K562 (cell line): ENCODE measurements at regions not wholly inside any gene's neighbourhood (a gene's known extent, or its start where the extent isn't known, plus 50 kb on each side); places are given as distances from the start of the nearest gene placed in this dataset.

ENCODE experiments used
- ATAC-seq: fragments of 200-7000 bp; cut with Tn5 transposase; 3 replicates; pipeline ENCODE4 v1.9.1; 2020; ENCODE audit warnings: moderate library complexity
- BruUV-seq: library from RNA; stranded (reverse); fragments of 400-500 nt; replicated peaks from 2 replicates; lab custom pipeline; 2021; lab: Mats Ljungman, UMichigan
- CTCF ChIA-PET: fragments of 300-600 bp; formaldehyde crosslinking; extraction: SDS; loops from one replicate; lab custom pipeline; 2021; ENCODE audit warnings: low intra/inter-chr PET ratio; lab: Yijun Ruan, JAX
- POLR2A ChIA-PET: fragments of 300-600, 350-650 bp; sonication (Branson Sonifier 250); formaldehyde crosslinking; extraction: SDS; loops from one replicate; lab custom pipeline; 2021; ENCODE audit warnings: antibody characterized with exemption, inconsistent platforms; lab: Yijun Ruan, JAX
- DNase-seq, 4 experiments: peaks; one replicate each; pipeline versions ENCODE4 v3.0.0 to v3.0.0-alpha.2; 2011 to 2018; ENCODE audit warnings: low spot score in 3 of 4, mixed read lengths in 3 of 4; ENCODE audit errors: extremely low read depth in 1 of 4
- FAIRE-seq: peaks from 2 replicates; lab custom pipeline; 2011; peaks lifted over from hg19 to GRCh38; lab: Jason Lieb, UNC
- H2AFZ ChIP-seq: 2 replicates; pipeline ENCODE4 v1.6.0; 2011; ENCODE audit warnings: low read depth, low read length, control low read depth, inconsistent platforms
- H3K27ac ChIP-seq: fragments of 200-600 bp; 3 replicates; pipeline ENCODE4 v1.8.0; 2011; ENCODE audit warnings: low read depth, mild to moderate bottlenecking, control low read depth, inconsistent platforms, low read length, moderate library complexity, mixed read lengths; ENCODE audit errors: extremely low read depth
- H3K27me3 ChIP-seq, 2 experiments: fragments of 300-600 bp in 1 of 2; 2 replicates in 1 of 2; 3 replicates in 1 of 2; pipeline versions ENCODE4 v1.6.0 to v1.8.0; 2011; ENCODE audit warnings: inconsistent platforms in 2 of 2, low read length in 2 of 2, mild to moderate bottlenecking in 1 of 2, mixed read lengths in 1 of 2, moderate library complexity in 1 of 2; ENCODE audit not compliant: control insufficient read depth in 2 of 2, insufficient read depth in 2 of 2
- H3K36me3 ChIP-seq: fragments of 300-600 bp; 3 replicates; pipeline ENCODE4 v1.8.0; 2011; ENCODE audit warnings: mild to moderate bottlenecking, low read length, inconsistent platforms; ENCODE audit not compliant: control insufficient read depth, insufficient read depth
- H3K4me1 ChIP-seq, 2 experiments: fragments of 200-600 bp in 1 of 2; replicated peaks in 1 of 2; 2 replicates in 1 of 2; 3 replicates in 1 of 2; pipeline versions ENCODE4 v1.5.1 to v1.8.0; 2011; ENCODE audit warnings: inconsistent platforms in 2 of 2, low read length in 2 of 2, mild to moderate bottlenecking in 1 of 2, mixed read lengths in 1 of 2, moderate library complexity in 1 of 2; ENCODE audit not compliant: control insufficient read depth in 2 of 2, insufficient read depth in 2 of 2
- H3K4me2 ChIP-seq: 2 replicates; pipeline ENCODE4 v1.6.1; 2011; ENCODE audit warnings: low read length, control low read depth, inconsistent platforms, mixed read lengths; ENCODE audit not compliant: insufficient read depth
- H3K4me3 ChIP-seq: fragments of 200-600 bp; sonication (generic), shearing (Covaris generic); 2 replicates; pipeline ENCODE4 v1.5.1; 2016; ENCODE audit warnings: control low read depth, inconsistent platforms
- H3K79me2 ChIP-seq: fragments of 200-600 bp; 3 replicates; pipeline ENCODE4 v1.8.0; 2011; ENCODE audit warnings: low read length, inconsistent platforms; ENCODE audit not compliant: control insufficient read depth, insufficient read depth
- H3K9ac ChIP-seq, 2 experiments: 2 replicates each; pipeline versions ENCODE4 v1.6.0 to v1.6.1; 2011; ENCODE audit warnings: low read depth in 2 of 2, low read length in 2 of 2, control low read depth in 1 of 2, inconsistent platforms in 1 of 2, mild to moderate bottlenecking in 1 of 2, mixed read lengths in 1 of 2; ENCODE audit not compliant: insufficient read depth in 1 of 2
- H3K9me1 ChIP-seq: one replicate; pipeline ENCODE4 v1.6.0; 2011; ENCODE audit warnings: inconsistent platforms, mild to moderate bottlenecking, low read length, moderate library complexity; ENCODE audit not compliant: control insufficient read depth, insufficient read depth
- H3K9me3 ChIP-seq: replicated peaks from 2 replicates; pipeline ENCODE4 v1.5.1; 2011; ENCODE audit warnings: low read depth, low read length, inconsistent platforms; ENCODE audit not compliant: control insufficient read depth, insufficient read depth
- H4K20me1 ChIP-seq: replicated peaks from 2 replicates; pipeline ENCODE4 v1.6.1; 2011; ENCODE audit warnings: low read length, inconsistent platforms, mixed read lengths; ENCODE audit not compliant: control insufficient read depth, insufficient read depth
- BMI1 ChIP-seq: fragments of 150-350 bp; IDR thresholded peaks from 2 replicates; pipeline ENCODE4 v1.6.1; 2014; ENCODE audit warnings: low read length
- CHD1 ChIP-seq: fragments of 200-600 bp; sonication (generic); IDR thresholded peaks from one replicate; pipeline ENCODE4 v1.6.1; 2012; ENCODE audit warnings: mild to moderate bottlenecking, moderate library complexity, low read length, inconsistent platforms
- CTCF ChIP-seq, 3 experiments: IDR thresholded peaks in 2 of 3; conservative IDR thresholded peaks in 1 of 3; 2 replicates each; pipeline ENCODE4 v1.5.1; 2011 to 2012; ENCODE audit warnings: low read length in 3 of 3, mild to moderate bottlenecking in 3 of 3, control low read depth in 2 of 3, improper control_type of control experiment in 1 of 3, inconsistent platforms in 1 of 3, low read depth in 1 of 3, mixed read lengths in 1 of 3, moderate library complexity in 1 of 3; ENCODE audit not compliant: insufficient read depth in 2 of 3
- ETV5 ChIP-seq: sonication (generic); formaldehyde crosslinking; IDR thresholded peaks from 2 replicates; pipeline ENCODE4 v1.4.0; 2020; ENCODE audit warnings: low read depth, mild to moderate bottlenecking, missing genetic modification reagents
- POLR2AphosphoS2 ChIP-seq: IDR thresholded peaks from 2 replicates; pipeline ENCODE4 v1.6.1; 2012; ENCODE audit warnings: low read length, improper control_type of control experiment
- WGBS: fragments of 100-300 bp; shearing (Covaris generic); methylation state at CpG from one replicate; pipeline ENCODE4 v1.1.6; 2016; ENCODE audit warnings: low coverage, mixed read lengths; ENCODE audit not compliant: insufficient coverage; ENCODE audit errors: missing lambda C conversion rate; 5-methylcytosine and 5-hydroxymethylcytosine counted together
- in situ Hi-C: fragments of 300-500 bp; cut with MboI; formaldehyde crosslinking; loops from 4 replicates; pipeline ENCODE4 v1.15.0; 2018; ENCODE audit warnings: inconsistent platforms, mixed read lengths
- intact Hi-C: fragments of 100-400 bp; cut with micrococcal nuclease; formaldehyde crosslinking; loops from 2 replicates; pipeline ENCODE4 v1.14.2; 2022

- no peak overlapping the region for H3K4me3 ChIP-seq
- DNase-seq (no peak), FAIRE-seq (no peak), ATAC-seq (no peak)
- POLR2A ChIA-PET = no interaction called here
- no peaks in the 10 kb centered on the region for H3K9me3 ChIP-seq
- H2AFZ ChIP-seq = no peak overlapping the region
- no peaks in the 10 kb centered on the region for H3K79me2 ChIP-seq
- no TSS peak for BruUV-seq
- H3K4me1 ChIP-seq = no peaks in the 10 kb centered on the region
- intact Hi-C loops (no loop called here), in situ Hi-C loops (no loop called here)
- CTCF ChIA-PET = no interaction called here
- H3K9ac ChIP-seq = no peak overlapping the region
- 0 out of 2 replicates have a peak, but pooled peaks cover 3% of the 10 kb centered on the region for H4K20me1 ChIP-seq
- H3K36me3 ChIP-seq = no peaks in the 10 kb centered on the region
- no peak overlapping the region for H3K27ac ChIP-seq
- peaks cover 0 to 23% of the 10 kb centered on the region in 2 experiments; a peak in 2 of 5 replicates for H3K27me3 ChIP-seq
- H3K9me1 ChIP-seq = no peaks in the 10 kb centered on the region
- 0% methylated on average over 5 of the region's 5 CpGs for WGBS
- TF ChIP-seq CTCF (IDR thresholded peaks at IDR 0.05 in 2 of 3, conservative IDR thresholded peaks at IDR 0.05 in 1 of 3; ENCODE audit: insufficient read depth in 2 of 3, low read depth in 1 of 3, low read length in 3 of 3) (no peak), POLR2AphosphoS2 (no peak), BMI1 (no peak), ETV5 (CRISPR knock-in tag) (no peak), CHD1 (no peak)
- H3K4me2 ChIP-seq = no peak overlapping the region
Measured at GRCh38 chr10:124323806-124324205, 94.9 kb downstream of the OAT start.
